Astrocyte of the hippocampus (primary cell): ENCODE measurements at regions not wholly inside any gene's neighbourhood (a gene's known extent, or its start where the extent isn't known, plus 50 kb on each side); places are given as distances from the start of the nearest gene placed in this dataset.
A peak's percentile ranks its signal among the peaks of the same experiment; 100 is the strongest.

Experiments used
- DNase-seq: peaks from one replicate; pipeline ENCODE4 v3.0.0; 2011; ENCODE audit warnings: low read depth, low spot score

DNA sequence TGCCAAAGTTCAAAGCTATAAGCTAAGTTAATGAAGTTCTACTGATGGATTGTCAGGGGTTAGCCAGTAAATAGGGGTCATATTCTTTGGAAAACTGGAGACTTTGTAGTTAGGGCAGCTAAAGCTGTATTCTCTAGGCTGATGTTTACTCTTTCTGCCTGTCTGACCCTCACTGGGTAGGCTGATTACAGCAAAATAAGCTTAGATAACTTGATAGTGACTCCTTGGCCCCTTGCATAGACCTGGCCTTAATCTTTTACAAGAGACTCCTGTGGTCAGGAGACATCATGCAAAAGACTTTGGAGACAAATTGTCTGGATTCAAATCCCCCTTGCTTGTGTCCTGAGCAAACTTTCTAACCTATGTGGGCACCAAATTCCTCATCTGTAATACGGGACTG, 314.4 kb upstream of the MSX2 start:
- no peak for DNase-seq

- peak; percentile 70 for DNase-seq
These were observed 313.5 kb upstream of the MSX2 start for GRCh38 chr5:174410716-174411478.

DNA sequence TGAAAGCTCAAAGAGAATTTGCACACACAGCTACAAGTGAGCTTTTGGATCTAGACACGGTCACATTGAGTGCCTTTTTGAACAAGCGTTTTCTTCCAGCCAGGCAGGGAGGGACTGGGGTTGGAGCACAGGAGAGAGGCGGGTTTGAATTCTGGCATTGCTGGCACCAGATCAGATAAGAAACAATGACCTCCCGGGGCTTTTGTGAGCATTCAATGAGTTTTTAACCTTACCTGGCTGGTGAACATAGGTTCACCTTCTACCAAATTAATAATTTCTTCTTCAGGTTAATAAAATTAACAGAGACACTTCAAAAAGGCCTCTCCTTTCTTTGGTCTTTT, 312.9 kb upstream of the MSX2 start:
- DNase-seq = no peak

- DNase-seq = no peak
These were observed 312.0 kb upstream of the MSX2 start for GRCh38 chr5:174412374-174412773.

DNA sequence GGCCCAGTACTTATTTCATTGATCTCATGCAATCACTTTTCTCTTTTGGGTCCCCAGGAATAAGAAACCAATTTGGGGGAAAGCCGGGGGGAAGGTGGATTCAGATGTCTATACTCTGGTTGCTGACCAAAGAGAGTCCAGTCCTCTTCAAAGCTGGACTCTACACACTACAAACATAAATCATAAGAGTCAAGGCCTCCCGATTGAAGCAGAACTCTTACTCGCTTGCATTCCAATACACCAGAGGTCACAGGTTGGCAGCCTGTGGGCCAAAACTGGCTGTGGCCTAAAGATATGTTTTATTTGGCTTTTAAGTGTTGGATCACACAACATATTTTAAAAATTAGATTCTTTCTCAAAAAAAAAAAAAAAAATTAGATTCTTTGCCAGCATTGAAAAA, 311.4 kb upstream of the MSX2 start:
- no peak for DNase-seq

- DNase-seq = peak; percentile 50
These were observed 310.6 kb upstream of the MSX2 start for GRCh38 chr5:174413567-174414314.

- no peak for DNase-seq
These were observed 310.1 kb upstream of the MSX2 start for GRCh38 chr5:174414315-174414710.

- DNase-seq = no peak
These were observed 305.4 kb upstream of the MSX2 start for GRCh38 chr5:174418809-174419539.

GRCh38 chr5:174419540-174420132, 304.7 kb upstream of the MSX2 start:
- DNase-seq = peak; percentile 96

DNA sequence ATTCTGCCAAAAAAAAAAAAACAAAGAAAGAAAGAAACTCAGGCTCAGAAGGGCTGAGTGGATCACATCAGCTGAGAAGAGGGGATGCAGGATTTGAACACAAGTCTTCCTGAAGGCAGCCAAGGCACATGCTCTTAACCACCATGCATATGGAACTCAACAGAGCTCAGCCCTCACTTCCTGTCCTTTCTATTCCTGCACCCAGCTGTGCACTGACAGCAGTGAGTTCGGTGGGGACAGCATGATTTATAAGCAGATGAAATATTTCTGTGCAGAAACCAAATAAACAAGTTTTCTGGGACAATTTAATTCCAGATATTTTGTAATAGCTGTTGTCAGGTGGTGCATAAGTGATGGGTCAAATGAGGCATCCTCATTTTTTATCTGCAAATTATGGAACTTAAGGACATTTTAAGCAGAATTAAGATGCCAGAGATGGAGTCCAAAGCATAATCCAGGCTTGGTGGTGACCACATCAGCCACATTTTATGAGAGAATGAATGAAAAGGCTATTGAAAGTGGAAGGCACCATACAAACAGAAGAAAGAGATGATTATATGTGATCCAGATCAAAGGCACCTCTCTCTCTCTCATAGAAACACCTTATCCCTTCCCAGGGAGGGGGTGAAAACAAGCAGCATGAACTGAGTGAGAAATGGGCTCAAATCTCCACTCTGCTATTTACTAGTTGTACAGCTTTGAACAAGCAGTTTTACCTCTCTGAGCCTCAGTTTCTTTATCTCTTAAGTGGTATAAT, 303.6 kb upstream of the MSX2 start:
- no peak for DNase-seq

DNA sequence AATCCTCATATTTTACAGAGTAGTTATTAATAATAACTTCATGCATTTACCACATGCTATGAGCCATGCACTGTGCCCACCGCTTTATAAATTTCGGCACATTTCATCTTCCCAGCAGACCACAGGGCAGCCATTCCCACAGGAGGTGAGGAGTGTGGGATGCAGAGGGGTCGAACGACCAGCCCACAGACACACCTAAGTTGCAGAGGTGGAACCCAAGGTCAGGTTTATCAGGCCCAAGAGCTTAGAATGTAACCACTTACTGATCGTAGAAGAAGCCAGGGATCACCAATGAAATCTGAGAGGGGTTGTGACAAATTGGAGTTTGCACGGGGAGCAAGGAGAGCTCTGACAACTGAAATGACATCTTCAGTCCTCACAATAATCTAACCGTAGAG, 303.0 kb upstream of the MSX2 start:
- no peak for DNase-seq

DNA sequence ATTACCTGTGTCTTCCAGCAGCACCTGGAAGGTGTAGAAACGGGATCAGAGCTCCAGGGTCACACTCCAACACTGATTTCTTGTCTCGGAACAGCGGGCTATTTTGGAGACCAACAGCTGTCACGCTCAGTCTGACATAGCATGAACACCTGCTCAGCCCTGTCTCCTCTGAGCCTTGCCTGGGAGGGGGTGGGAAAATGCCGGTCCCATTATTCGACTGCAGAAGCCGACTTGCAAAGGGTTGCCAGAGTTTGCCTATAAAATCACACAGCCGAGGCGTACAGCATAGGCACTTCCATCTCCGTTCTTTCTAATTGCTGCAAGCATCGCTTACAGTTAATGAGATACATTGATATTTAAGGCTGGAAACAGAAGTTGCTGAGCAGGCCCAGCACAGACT, 300.8 kb upstream of the MSX2 start:
- DNase-seq = no peak

- DNase-seq = peak; percentile 26
These were observed 299.9 kb upstream of the MSX2 start for GRCh38 chr5:174424219-174425053.

DNA sequence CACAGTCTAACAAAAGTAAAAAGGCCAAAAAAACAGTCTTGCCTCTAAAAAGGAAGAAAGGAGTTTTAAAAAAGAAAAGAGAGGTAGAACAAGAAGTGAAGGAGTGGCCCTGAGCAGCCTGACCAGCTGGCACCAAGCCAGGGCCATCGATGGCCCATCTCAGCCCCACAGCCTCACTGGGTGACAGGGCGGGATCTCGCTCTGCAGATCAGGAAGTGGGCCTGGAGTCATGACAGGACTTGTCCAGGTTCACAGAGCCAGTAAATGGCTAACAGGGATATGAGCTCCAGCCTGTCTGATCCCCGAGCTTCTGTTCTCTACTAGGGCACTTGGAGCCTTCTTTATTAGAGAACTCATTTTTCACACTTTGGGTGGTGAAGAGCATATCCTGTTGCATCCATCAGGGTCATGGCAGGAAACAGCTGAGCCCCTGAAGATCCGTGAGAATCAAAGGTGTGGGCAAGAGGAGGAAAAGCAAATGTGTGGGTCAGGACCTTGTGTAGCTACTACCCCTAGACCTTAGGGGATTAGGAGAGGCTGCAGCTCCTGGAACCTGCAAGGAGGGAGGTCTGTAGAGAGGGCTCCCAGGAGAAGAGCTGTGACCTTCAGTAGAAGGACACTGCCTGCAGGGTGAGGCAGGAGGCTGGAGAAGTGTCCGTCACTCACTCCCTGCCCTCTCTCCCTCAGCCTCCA, 299.0 kb upstream of the MSX2 start:
- DNase-seq = no peak

- DNase-seq = no peak
These were observed 298.5 kb upstream of the MSX2 start for GRCh38 chr5:174425964-174426290.

DNA sequence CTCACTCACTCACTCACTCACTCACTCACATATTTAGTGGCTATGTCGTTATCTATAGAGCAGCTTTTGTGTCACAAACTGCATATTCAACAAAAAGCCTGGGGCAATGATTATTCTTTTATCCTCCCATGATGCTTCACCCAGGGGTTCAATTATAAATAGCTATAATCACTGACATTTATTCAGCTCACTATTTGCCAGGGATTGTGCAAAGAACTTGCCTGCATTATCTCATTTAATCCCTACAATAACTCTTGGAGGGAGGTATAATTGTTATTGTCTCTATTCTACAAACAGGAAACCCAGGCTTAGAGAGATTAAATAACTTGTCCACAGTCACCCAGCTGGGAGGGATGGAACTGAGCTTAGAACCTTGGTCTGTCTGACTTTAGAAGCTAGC, 298.0 kb upstream of the MSX2 start:
- DNase-seq = no peak

- no peak for DNase-seq
These were observed 297.5 kb upstream of the MSX2 start for GRCh38 chr5:174426851-174427250.

DNA sequence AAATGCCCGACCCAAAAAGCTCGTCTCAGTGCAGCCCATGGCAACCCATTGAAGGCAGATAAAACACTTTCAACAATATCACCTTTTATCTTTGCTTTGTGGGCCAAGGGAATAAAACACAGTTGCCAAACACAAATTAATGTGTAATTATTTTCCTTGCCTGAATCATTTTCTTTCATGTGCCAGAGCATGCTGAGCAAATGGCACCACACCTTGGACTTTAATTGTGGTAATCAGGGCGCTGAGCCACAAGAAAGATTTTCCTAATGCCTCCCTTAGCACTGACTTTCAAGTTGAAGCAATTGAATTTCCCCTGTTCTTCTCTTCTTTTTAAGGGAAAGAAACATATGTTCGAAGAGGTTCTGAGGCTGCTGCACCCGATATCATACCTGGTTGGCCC, 297.1 kb upstream of the MSX2 start:
- DNase-seq = no peak

GRCh38 chr5:174428895-174429294, 295.5 kb upstream of the MSX2 start:
- DNase-seq = no peak

GRCh38 chr5:174430940-174431339, 293.4 kb upstream of the MSX2 start:
- DNase-seq = no peak
